ENCODE measurements at regions not wholly inside any gene's neighbourhood (a gene's known extent, or its start where the extent isn't known, plus 50 kb on each side); places are given as distances from the start of the nearest gene placed in this dataset.

- Histone ChIP-seq H3K27me3 (ENCODE audit: control insufficient read depth in 3 of 3, insufficient read depth in 3 of 3, low read depth in 1 of 3, low read length in 3 of 3) (no peaks in the 10 kb centered on the region), H4K8ac (ENCODE audit: low read depth, low read length) (no peak overlapping the region), H3K79me1 (ENCODE audit: low read depth, low read length) (no peaks in the 10 kb centered on the region), H2AK5ac (ENCODE audit: low read depth, low read length) (no peak overlapping the region), H2BK5ac (ENCODE audit: low read length) (no peak overlapping the region), H2AFZ (ENCODE audit: low read length) (no peak overlapping the region), H3K4me3 (ENCODE audit: low read length in 2 of 2) (no peak overlapping the region), H3K18ac (ENCODE audit: low read length) (no peak overlapping the region), H3K36me3 (replicated peaks in 1 of 2; ENCODE audit: control insufficient read depth in 2 of 2, insufficient read depth in 2 of 2, low read length in 2 of 2) (no peaks in the 10 kb centered on the region), H3K9me3 (replicated peaks in 1 of 2; ENCODE audit: control insufficient read depth in 2 of 2, insufficient read depth in 1 of 2, low read depth in 1 of 2, low read length in 2 of 2) (no peaks in the 10 kb centered on the region), H3K4me1 (ENCODE audit: control insufficient read depth in 2 of 2, insufficient read depth in 1 of 2, low read depth in 1 of 2, low read length in 2 of 2) (no peaks in the 10 kb centered on the region), H3K4ac (ENCODE audit: low read length) (no peak overlapping the region), H3K23ac (ENCODE audit: low read depth, low read length, poor library complexity) (no peak overlapping the region), H2BK12ac (ENCODE audit: low read length) (no peak overlapping the region), H2BK15ac (ENCODE audit: low read length) (no peak overlapping the region), H3K9ac (ENCODE audit: low read depth, low read length, poor library complexity) (no peak overlapping the region), H3K14ac (ENCODE audit: low read length) (no peak overlapping the region), H3K27ac (replicated peaks; ENCODE audit: low read length) (no peak overlapping the region), H4K91ac (ENCODE audit: low read depth, low read length, poor library complexity) (no peak overlapping the region), H3K4me2 (ENCODE audit: insufficient read depth, low read length, poor library complexity, severe bottlenecking) (no peak overlapping the region), H2BK120ac (ENCODE audit: low read depth, low read length) (no peak overlapping the region)
- no CpG with 5 or more reads among the region's 6 CpGs for WGBS, 2 donors (ENCODE audit: extremely low coverage in 2 of 2, insufficient read length in 2 of 2, insufficient replicate concordance in 1 of 2)
- DNase-seq (ENCODE audit: low spot score): no peak
These were observed 96.8 kb upstream of the SLC35F1 start for GRCh38 chr6:117810269-117810668.

DNA sequence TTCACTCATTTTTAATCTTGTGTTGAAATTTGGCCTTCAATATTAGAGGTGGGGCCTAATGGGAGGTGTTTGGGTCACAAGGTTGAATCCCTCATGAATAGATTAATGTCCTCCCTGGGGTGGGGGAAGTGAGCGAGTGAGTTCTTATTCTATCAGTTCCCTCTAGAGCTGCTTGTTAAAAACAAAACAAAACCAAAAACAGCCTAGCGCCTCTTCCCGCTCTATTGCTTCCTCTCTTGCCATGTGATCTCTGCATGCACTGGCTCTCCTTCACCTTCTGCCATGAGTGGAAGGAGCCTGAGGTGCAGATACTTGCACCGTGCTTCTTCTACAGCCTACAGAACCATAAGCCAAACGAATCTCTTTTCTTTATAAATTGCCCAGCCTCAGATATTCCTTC, 89.6 kb upstream of the SLC35F1 start:
- WGBS, 2 donors (ENCODE audit: extremely low coverage in 2 of 2, insufficient read length in 2 of 2, insufficient replicate concordance in 1 of 2): no CpG with 5 or more reads among the region's 5 CpGs
- Histone ChIP-seq H3K14ac (ENCODE audit: low read length) (no peak overlapping the region), H2BK120ac (ENCODE audit: low read depth, low read length) (no peak overlapping the region)

GRCh38 chr6:117817992-117818391, 89.1 kb upstream of the SLC35F1 start:
- no peak overlapping the region for H3K4me2 ChIP-seq (ENCODE audit: insufficient read depth, low read length, poor library complexity, severe bottlenecking)
- H2AK5ac ChIP-seq (ENCODE audit: low read depth, low read length): no peak overlapping the region
- H3K9ac ChIP-seq (ENCODE audit: low read depth, low read length, poor library complexity): no peak overlapping the region
- no peak overlapping the region for H3K18ac ChIP-seq (ENCODE audit: low read length)
- no peak overlapping the region for H2BK120ac ChIP-seq (ENCODE audit: low read depth, low read length)
- H3K79me1 ChIP-seq (ENCODE audit: low read depth, low read length): no peaks in the 10 kb centered on the region
- no peaks in the 10 kb centered on the region for H3K9me3 ChIP-seq (replicated peaks in 1 of 2; ENCODE audit: control insufficient read depth in 2 of 2, insufficient read depth in 1 of 2, low read depth in 1 of 2, low read length in 2 of 2)
- no peak overlapping the region for H3K4me3 ChIP-seq (ENCODE audit: low read length in 2 of 2)
- DNase-seq (ENCODE audit: low spot score): no peak
- H4K8ac ChIP-seq (ENCODE audit: low read depth, low read length): no peak overlapping the region
- H2AFZ ChIP-seq (ENCODE audit: low read length): no peak overlapping the region
- H2BK15ac ChIP-seq (ENCODE audit: low read length): no peak overlapping the region
- no peak overlapping the region for H3K14ac ChIP-seq (ENCODE audit: low read length)
- no peak overlapping the region for H3K23ac ChIP-seq (ENCODE audit: low read depth, low read length, poor library complexity)
- no peak overlapping the region for H3K4ac ChIP-seq (ENCODE audit: low read length)
- no peak overlapping the region for H4K91ac ChIP-seq (ENCODE audit: low read depth, low read length, poor library complexity)
- H3K27me3 ChIP-seq (ENCODE audit: control insufficient read depth in 3 of 3, insufficient read depth in 3 of 3, low read depth in 1 of 3, low read length in 3 of 3): no peaks in the 10 kb centered on the region
- no peak overlapping the region for H2BK5ac ChIP-seq (ENCODE audit: low read length)
- no peaks in the 10 kb centered on the region for H3K36me3 ChIP-seq (replicated peaks in 1 of 2; ENCODE audit: control insufficient read depth in 2 of 2, insufficient read depth in 2 of 2, low read length in 2 of 2)
- H2BK12ac ChIP-seq (ENCODE audit: low read length): no peak overlapping the region
- H3K4me1 ChIP-seq (ENCODE audit: control insufficient read depth in 2 of 2, insufficient read depth in 1 of 2, low read depth in 1 of 2, low read length in 2 of 2): no peaks in the 10 kb centered on the region
- no peak overlapping the region for H3K27ac ChIP-seq (replicated peaks; ENCODE audit: low read length)

More for the DNA sequence above, 89.6 kb upstream of the SLC35F1 start:
- Histone ChIP-seq H3K9me3 (replicated peaks in 1 of 2; ENCODE audit: control insufficient read depth in 2 of 2, insufficient read depth in 1 of 2, low read depth in 1 of 2, low read length in 2 of 2) (no peaks in the 10 kb centered on the region), H3K9ac (ENCODE audit: low read depth, low read length, poor library complexity) (no peak overlapping the region), H3K23ac (ENCODE audit: low read depth, low read length, poor library complexity) (no peak overlapping the region), H3K4me1 (ENCODE audit: control insufficient read depth in 2 of 2, insufficient read depth in 1 of 2, low read depth in 1 of 2, low read length in 2 of 2) (no peaks in the 10 kb centered on the region), H3K4me2 (ENCODE audit: insufficient read depth, low read length, poor library complexity, severe bottlenecking) (no peak overlapping the region), H2BK12ac (ENCODE audit: low read length) (no peak overlapping the region), H3K27ac (replicated peaks; ENCODE audit: low read length) (no peak overlapping the region), H3K4ac (ENCODE audit: low read length) (no peak overlapping the region), H3K18ac (ENCODE audit: low read length) (no peak overlapping the region), H4K91ac (ENCODE audit: low read depth, low read length, poor library complexity) (no peak overlapping the region), H3K36me3 (replicated peaks in 1 of 2; ENCODE audit: control insufficient read depth in 2 of 2, insufficient read depth in 2 of 2, low read length in 2 of 2) (no peaks in the 10 kb centered on the region), H3K27me3 (ENCODE audit: control insufficient read depth in 3 of 3, insufficient read depth in 3 of 3, low read depth in 1 of 3, low read length in 3 of 3) (no peaks in the 10 kb centered on the region), H2BK15ac (ENCODE audit: low read length) (no peak overlapping the region), H3K4me3 (ENCODE audit: low read length in 2 of 2) (no peak overlapping the region), H2AK5ac (ENCODE audit: low read depth, low read length) (no peak overlapping the region), H4K8ac (ENCODE audit: low read depth, low read length) (no peak overlapping the region), H3K79me1 (ENCODE audit: low read depth, low read length) (no peaks in the 10 kb centered on the region), H2BK5ac (ENCODE audit: low read length) (no peak overlapping the region), H2AFZ (ENCODE audit: low read length) (no peak overlapping the region)
- DNase-seq (ENCODE audit: low spot score): no peak

- H3K18ac ChIP-seq (ENCODE audit: low read length): no peak overlapping the region
- H3K4me1 ChIP-seq (ENCODE audit: control insufficient read depth in 2 of 2, insufficient read depth in 1 of 2, low read depth in 1 of 2, low read length in 2 of 2): no peaks in the 10 kb centered on the region
- H2BK12ac ChIP-seq (ENCODE audit: low read length): no peak overlapping the region
- no peak overlapping the region for H3K27ac ChIP-seq (replicated peaks; ENCODE audit: low read length)
- no peak overlapping the region for H4K91ac ChIP-seq (ENCODE audit: low read depth, low read length, poor library complexity)
- no peak overlapping the region for H2AFZ ChIP-seq (ENCODE audit: low read length)
- no peak overlapping the region for H3K9ac ChIP-seq (ENCODE audit: low read depth, low read length, poor library complexity)
- H3K36me3 ChIP-seq (replicated peaks in 1 of 2; ENCODE audit: control insufficient read depth in 2 of 2, insufficient read depth in 2 of 2, low read length in 2 of 2): no peaks in the 10 kb centered on the region
- no peak overlapping the region for H2AK5ac ChIP-seq (ENCODE audit: low read depth, low read length)
- H2BK15ac ChIP-seq (ENCODE audit: low read length): no peak overlapping the region
- no peak overlapping the region for H3K4me3 ChIP-seq (ENCODE audit: low read length in 2 of 2)
- H3K79me1 ChIP-seq (ENCODE audit: low read depth, low read length): no peaks in the 10 kb centered on the region
- H4K8ac ChIP-seq (ENCODE audit: low read depth, low read length): no peak overlapping the region
- no peaks in the 10 kb centered on the region for H3K9me3 ChIP-seq (replicated peaks in 1 of 2; ENCODE audit: control insufficient read depth in 2 of 2, insufficient read depth in 1 of 2, low read depth in 1 of 2, low read length in 2 of 2)
- no peak overlapping the region for H3K23ac ChIP-seq (ENCODE audit: low read depth, low read length, poor library complexity)
- H2BK5ac ChIP-seq (ENCODE audit: low read length): no peak overlapping the region
- no peak overlapping the region for H3K14ac ChIP-seq (ENCODE audit: low read length)
- no peak overlapping the region for H3K4me2 ChIP-seq (ENCODE audit: insufficient read depth, low read length, poor library complexity, severe bottlenecking)
- H3K27me3 ChIP-seq (ENCODE audit: control insufficient read depth in 3 of 3, insufficient read depth in 3 of 3, low read depth in 1 of 3, low read length in 3 of 3): no peaks in the 10 kb centered on the region
- no peak for DNase-seq (ENCODE audit: low spot score)
- no peak overlapping the region for H2BK120ac ChIP-seq (ENCODE audit: low read depth, low read length)
- WGBS, 2 donors (ENCODE audit: extremely low coverage in 2 of 2, insufficient read length in 2 of 2, insufficient replicate concordance in 1 of 2): no CpG with 5 or more reads among the region's 1 CpG
- no peak overlapping the region for H3K4ac ChIP-seq (ENCODE audit: low read length)
These were observed 88.6 kb upstream of the SLC35F1 start for GRCh38 chr6:117818449-117818848.
